Globus pallidus (tissue), 1 donor: ENCODE measurements at regions not wholly inside any gene's neighbourhood (a gene's known extent, or its start where the extent isn't known, plus 50 kb on each side); places are given as distances from the start of the nearest gene placed in this dataset.

Experiments used
- DNase-seq: peaks from one replicate; pipeline ENCODE4 v3.0.0-alpha.2; 2015; ENCODE audit warnings: low spot score

GRCh38 chr6:20313051-20313450 is 88.6 kb upstream of the E2F3 start:
- DNase-seq: no peak

GRCh38 chr6:20313960-20314530 is 87.6 kb upstream of the E2F3 start:
- no peak for DNase-seq

- no peak for DNase-seq
These were observed 86.5 kb upstream of the E2F3 start for GRCh38 chr6:20314866-20315845.

DNA sequence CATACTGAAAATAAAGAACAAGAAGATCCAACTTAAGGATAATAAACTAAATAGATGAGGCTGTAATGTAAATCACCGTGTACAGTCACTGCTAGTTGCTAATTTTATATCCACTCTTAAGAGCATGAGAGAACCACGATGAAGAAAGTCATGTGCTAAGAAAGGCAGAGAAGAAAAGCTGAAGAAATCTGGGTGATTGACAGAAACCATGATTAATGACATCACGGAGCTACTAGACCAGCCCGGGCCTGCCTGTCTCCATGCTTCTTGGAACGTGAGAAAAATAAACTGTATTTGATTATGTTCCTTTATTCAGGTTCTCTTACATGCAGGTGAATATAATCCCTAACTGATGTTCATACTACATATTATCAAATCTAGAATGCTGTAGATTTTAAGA is 84.2 kb upstream of the E2F3 start:
- DNase-seq: no peak

- DNase-seq: no peak
These were observed 82.8 kb upstream of the E2F3 start for GRCh38 chr6:20318851-20319387.

DNA sequence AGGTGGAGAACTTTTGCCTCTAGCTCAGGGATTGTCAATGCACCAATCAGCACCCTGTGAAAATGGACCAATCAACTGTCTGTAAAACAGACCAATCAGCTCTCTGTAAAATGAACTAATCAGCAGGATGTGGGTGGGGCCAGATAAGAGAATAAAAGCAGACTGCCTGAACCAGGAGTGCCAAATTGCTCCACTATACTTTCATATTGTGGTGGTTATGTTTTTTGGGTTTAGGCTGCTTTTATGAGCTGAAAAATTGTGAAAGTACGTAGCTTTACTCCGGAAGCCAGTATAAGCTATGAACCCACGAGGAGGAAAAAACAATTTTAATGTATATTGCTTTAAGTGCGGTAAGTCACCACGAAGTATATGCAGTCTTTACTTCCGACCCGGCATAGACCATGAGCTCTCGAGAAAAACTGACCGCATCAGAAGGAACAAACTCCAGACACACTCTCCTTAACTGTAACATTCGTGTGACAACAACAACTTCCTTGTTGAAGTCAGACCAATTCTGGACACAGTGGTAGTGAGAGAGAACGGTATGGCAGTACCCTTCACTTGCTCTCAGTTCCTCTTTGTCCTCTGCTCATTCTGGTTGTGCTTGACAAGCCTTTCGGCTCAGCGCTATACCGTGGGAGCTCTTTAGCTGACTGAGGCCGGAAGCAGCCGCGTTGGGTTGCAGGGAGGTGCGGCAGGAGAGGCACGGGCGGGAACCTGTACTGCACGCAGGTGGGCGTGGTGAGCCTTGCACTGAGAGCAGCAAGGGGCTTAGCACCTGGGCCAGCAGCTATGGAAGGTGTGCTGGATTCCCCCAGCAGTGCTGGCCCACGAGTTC is 81.9 kb upstream of the E2F3 start:
- peak; percentile 47 for DNase-seq

DNA sequence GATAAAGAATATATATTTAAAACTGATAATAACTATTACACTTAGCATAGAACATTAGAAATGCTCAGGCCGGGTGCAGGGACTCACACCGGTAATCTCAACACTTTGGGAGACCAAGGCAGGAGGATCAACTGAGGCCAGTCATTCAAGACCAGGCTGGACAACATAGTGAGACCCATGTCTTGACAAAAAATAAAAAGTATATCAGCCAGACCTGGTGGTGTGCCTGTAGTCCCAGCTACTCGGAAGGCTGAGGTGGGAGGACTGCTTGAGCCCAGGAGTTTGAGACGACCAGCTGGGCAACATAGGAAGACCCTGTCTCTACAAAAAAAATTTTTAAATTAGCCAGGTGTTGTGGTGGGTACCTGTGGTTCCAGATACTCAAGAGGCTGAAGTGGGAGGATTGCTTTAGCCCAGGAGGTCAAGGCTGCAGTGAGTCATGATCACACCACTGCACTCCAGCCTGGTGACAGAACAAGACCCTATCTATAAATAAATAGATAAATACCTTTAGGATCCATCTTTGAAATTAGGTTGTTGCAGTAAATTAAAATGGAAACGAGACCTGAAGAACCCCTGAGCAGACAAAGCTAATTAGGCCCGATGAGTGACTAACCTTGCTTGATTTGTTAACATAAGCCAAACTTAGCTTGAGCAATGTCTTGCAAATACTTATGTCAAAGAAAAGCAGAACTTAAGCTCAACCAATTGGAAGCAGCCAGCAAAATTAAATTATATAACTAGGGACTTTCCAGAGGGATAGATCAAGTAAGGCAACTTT is 75.8 kb upstream of the E2F3 start:
- no peak for DNase-seq

DNA sequence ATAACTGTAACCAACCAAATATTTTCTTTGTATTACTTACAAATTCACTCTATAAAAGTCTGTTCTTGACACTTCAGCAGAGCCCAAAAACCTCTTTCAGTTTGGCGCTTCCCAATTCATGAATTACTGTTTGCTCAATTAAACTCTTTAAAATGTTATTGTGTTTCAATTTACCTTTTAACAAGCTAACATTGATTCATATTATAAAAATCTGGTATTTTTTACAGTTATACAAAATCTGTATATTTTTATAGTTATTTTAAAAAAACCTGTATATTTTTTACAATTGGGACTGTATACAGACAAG is 75.3 kb upstream of the E2F3 start:
- DNase-seq: no peak

GRCh38 chr6:20327141-20327540 is 74.5 kb upstream of the E2F3 start:
- no peak for DNase-seq

- DNase-seq: no peak
These were observed 73.3 kb upstream of the E2F3 start for GRCh38 chr6:20328266-20328923.

DNA sequence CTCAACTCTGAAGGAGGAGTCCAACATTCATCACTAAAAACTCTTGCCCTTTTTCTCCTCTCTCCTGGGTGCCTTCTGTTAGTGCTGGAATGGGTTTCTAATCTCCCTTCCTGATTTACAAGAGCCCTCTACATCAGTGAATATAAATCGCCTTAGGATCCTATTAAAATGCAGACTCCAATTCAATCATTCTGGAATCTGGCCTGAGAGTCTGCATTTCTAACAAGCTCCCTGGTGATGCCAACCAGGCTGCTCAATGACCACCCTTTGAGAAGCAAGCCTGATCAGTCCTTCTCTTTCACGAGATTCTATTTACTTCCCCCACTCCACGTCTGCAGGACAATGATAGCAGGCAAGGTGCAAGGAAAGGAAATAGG is 72.8 kb upstream of the E2F3 start:
- DNase-seq: no peak

GRCh38 chr6:20331042-20331441 is 70.6 kb upstream of the E2F3 start:
- no peak for DNase-seq

GRCh38 chr6:20331625-20332024 is 70.1 kb upstream of the E2F3 start:
- DNase-seq: no peak

DNA sequence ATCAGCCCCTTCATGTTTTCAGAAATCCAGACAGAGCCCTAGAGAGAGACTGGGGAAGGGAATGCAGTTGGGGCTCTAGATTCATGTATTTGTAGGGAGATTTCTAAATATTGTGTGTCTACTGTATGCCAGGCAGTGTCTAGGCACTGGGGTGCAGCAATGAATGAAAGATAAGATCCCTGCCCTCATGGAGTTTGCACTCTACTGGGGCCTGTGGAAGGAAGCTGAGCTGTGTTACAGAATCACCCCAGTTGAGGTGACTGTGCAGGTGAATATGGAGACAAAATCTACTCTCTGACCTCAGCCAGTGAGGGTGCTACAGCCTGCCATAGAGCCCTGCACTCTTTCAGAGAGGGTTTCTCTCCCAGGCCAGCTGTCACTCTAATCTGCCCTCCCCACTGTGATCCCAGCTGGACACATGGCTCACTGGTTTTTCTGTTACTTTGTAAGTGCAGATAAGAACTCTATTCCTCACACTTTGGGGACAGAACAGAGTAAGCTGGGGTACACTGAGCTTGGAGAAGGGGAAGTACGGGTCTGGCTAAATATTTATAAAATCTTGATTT is 69.2 kb upstream of the E2F3 start:
- no peak for DNase-seq

- no peak for DNase-seq
These were observed 67.9 kb upstream of the E2F3 start for GRCh38 chr6:20333721-20334269.

- DNase-seq: no peak
These were observed 67.3 kb upstream of the E2F3 start for GRCh38 chr6:20334334-20334733.

- DNase-seq: no peak
These were observed 66.7 kb upstream of the E2F3 start for GRCh38 chr6:20334962-20335361.

- no peak for DNase-seq
These were observed 65.8 kb upstream of the E2F3 start for GRCh38 chr6:20335872-20336271.

- no peak for DNase-seq
These were observed 63.5 kb upstream of the E2F3 start for GRCh38 chr6:20338156-20338555.

DNA sequence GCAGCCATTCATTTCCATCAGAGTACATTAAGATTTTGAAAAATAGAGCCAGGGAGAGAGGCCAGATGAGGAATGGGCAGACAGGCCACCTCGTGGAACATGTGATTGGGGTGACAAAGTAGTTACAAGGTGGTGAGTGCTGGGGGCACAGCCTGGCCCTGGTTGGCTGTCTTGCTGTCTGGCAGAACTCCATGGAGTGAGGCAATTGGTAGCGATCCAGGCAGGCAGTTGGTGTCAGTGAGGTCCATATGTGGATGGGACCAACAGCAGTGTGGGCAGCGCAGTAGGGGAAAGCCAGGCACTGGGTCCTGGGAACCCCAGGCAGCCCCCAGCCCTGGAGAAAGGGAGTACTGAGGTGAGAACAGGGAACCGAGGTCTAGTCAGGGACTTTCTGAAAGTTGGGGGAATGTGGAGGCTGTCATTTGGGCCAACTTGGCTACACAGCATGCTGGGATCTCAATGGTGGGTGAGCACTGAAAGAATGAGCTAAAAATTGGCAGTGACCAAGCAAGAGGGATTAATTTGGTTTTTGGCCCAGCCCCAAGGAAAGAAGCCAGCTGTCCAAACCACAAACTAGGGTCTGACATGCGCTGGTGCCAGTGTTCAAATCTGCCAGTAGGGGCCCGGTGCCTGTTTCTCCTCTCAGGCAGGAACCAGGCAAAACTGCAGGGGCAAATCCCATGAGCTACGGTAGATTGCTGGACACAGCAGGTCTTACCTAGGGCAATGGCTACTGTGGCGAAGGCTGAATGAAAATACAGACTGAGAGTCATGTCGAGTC is 61.4 kb upstream of the E2F3 start:
- DNase-seq: peak; percentile 8
